IPS DF 19.7 (cell line): ENCODE measurements at regions not wholly inside any gene's neighbourhood (a gene's known extent, or its start where the extent isn't known, plus 50 kb on each side); places are given as distances from the start of the nearest gene placed in this dataset.
"Not testable (repeated sequence)": the region's sequence is repeated elsewhere in the genome, so short reads cannot be mapped to it uniquely, and the experiment has no call there.

Source experiments
- DNase-seq: peaks from one replicate; pipeline ENCODE4 v3.0.0-alpha.2; 2013; ENCODE audit warnings: low read depth, low spot score

GRCh38 chr1:213585402-213585801, 402.4 kb upstream of the PROX1 start:
- DNase-seq = no peak

DNA sequence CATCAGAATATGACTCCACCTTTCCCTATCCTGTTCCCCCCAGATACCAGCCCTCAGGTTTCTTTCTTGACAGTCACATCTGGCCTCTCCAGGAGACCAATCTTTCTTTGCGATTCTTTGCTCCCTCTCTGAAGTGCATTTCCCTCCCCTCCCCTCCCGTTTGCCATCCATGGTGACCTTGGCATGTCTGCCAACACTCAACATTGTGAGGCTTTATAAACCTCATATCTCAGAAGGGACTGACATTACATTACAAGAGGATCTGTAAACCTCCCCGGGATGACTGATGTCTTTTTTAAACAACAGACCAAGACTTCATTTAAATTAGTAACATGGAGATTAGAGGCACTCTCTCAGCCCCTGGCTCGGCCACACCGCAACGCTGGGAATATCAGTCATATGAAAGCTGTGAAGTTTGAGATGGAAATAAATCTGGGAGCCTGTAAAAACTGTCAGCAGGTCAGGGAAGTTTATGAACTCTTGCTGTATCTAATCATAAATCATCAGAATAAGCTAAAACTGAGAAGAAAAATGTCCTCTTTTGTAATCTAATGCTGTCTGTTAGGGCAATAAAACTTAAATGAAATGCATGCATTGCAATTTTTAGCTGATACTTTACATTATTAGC, 401.7 kb upstream of the PROX1 start:
- no peak for DNase-seq

GRCh38 chr1:213586587-213586972, 401.2 kb upstream of the PROX1 start:
- no peak for DNase-seq

DNA sequence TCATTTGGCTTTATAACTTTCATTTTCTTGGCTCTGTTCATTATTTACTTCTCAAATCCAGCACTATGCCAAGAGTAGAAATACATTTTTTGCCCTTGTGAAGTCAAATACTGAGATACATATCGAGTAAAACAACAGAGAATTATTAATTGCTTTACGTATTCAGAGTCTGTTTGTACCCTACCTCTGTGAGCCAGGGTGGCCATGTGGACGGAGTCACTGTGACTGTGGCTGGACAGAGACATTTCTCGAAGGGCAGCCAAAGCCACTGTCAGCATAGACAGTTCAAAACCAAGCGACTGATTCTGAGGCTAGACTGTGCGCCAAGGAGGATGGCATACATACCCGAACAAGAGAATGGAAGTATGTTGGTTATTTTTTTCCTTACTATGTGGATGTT, 391.0 kb upstream of the PROX1 start:
- DNase-seq = no peak

DNA sequence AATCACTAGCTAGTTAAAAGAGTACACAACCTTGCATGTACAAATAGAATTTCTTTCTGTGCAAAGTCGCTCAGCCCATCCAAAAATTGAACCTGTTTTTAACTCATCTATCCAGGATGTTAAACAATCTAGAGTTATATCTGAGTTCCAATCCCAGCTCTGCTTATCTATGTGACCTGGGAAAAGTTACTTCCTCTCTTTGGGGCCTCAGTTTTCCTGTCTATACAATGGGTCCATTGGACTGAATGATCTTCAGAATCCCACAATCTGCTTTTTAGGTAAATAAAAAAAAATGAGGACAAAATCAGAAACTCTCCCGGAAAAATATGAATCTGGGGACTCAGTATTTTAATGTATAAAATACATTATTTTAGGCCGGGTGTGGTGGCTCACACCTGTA, 389.5 kb upstream of the PROX1 start:
- DNase-seq = no peak

DNA sequence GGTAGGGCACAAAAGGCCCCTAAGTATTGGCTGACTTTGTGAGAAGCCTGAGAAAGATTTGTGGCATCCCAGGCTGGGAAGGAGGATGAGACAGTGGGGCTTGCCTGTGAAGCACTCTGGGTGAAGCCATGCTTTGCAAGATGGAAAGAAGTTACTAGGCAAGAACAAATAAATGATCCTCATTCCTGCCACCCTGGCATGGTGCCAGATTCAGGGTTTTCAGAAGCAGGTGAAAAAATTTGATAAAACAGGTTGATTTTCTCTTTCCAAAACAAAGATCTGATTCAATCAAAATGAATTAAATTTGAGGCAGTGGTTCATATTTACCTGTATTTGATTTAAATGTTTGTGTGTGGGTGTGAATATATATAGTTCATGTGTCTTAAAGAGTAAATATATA, 386.9 kb upstream of the PROX1 start:
- no peak for DNase-seq

DNA sequence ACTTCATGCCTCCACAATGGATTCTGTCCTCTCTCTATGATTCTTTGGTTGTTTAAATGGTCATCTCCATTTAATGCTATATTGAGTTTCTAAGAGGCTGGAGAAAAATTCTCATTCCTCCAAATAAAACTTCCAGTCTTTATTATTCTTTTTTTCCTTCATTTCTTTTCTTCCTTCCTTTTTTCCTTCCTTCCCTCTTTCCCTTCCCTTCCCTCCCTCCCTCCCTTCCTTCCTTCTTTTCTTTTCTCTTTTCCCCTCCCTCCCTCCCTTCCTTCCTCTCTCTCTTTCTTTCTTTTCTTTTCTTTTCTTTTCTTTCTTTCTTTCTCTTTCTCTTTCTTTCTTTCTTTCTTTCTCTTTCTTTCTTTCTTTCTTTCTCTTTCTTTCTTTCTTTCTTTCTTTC, 386.1 kb upstream of the PROX1 start:
- DNase-seq = not testable (repeated sequence)

DNA sequence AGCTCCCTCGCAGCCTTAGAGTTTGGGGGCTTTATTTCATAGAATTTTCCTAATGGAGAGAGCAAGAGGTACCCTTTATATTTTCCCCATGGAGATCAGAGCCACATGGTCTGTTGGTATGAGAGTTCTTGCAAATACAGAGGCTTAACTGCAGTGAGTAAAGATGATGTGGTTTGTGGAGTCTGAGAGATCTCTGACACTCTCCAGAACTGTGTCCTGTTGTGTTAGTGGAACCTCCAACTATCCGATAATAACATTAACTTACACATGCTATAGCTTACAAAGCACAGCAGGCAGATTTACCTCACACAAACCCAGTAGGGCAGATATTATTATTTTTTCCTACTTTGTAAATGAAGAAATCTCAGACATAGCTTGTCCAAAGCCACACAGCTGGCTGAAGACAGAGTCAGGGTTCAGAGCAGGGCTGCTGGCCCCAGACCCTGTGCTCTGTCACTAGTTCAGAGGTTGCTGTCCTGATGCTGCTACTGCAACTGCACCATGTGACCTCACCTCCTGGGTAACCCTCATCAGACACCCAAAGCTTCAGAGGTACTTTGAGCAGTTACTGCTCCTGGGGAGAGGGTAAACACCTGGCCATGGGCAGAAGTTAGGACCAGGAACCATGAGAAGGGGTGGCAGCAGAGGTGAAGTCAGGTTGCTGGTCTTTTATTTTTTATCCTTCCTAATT, 384.8 kb upstream of the PROX1 start:
- no peak for DNase-seq

- no peak for DNase-seq
These were observed 383.3 kb upstream of the PROX1 start for GRCh38 chr1:213604477-213604876.

- no peak for DNase-seq
These were observed 382.0 kb upstream of the PROX1 start for GRCh38 chr1:213605732-213606131.

GRCh38 chr1:213606252-213606820, 381.4 kb upstream of the PROX1 start:
- no peak for DNase-seq

- DNase-seq = no peak
These were observed 374.2 kb upstream of the PROX1 start for GRCh38 chr1:213613549-213613948.

DNA sequence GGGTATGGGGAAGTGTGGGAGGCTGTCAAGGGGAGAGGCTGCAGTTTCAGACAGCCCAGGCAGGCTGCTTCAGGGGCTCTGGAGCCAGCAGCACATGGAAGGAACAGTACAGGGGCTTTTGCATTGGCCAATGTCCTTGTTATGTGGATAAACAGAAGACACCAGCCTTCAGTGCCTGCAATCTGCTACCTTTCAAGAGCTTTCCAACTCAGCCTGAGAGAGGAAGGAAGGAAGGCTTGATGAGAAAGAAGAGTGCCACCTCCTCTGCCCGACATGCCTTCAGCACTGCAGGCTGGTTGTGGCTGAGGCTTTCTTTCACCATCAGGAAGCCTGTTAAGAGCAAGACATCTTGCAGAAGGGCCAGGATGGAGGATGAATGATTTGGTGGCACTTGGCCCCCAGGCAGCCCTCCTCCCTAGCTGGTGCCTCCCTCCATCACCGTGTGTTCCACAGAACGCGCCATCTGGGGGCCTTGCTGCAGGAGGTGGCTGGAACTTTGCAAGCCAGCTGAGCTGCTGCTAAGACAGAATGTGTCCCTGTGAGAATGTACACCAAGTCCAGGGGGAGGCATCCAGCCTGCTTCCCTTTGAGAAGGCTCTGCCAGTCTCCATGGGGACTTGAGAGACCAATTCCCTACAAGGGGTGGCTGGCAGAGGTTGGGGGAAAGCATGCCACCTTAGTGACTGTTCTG, 372.4 kb upstream of the PROX1 start:
- no peak for DNase-seq

GRCh38 chr1:213617133-213617532, 370.6 kb upstream of the PROX1 start:
- no peak for DNase-seq

GRCh38 chr1:213618094-213618493, 369.7 kb upstream of the PROX1 start:
- no peak for DNase-seq

DNA sequence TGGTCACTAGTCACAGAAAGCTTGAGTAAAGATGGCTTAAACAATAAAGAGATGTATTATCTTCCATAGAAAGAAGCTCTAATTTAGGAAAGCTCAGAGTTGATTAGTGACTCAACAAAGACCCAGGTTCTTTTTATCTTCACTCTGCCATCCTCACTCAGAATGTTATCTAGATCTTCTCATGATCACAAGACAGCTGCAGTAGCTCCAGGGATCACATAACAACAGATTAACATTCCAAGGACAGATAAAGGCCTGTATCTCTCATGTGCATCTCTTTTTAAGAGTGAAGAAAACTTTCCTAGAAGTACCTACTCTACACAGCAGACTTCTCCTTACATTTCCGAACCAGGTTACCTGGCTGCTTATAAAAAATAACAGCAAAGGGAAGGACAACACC, 368.7 kb upstream of the PROX1 start:
- DNase-seq = no peak

DNA sequence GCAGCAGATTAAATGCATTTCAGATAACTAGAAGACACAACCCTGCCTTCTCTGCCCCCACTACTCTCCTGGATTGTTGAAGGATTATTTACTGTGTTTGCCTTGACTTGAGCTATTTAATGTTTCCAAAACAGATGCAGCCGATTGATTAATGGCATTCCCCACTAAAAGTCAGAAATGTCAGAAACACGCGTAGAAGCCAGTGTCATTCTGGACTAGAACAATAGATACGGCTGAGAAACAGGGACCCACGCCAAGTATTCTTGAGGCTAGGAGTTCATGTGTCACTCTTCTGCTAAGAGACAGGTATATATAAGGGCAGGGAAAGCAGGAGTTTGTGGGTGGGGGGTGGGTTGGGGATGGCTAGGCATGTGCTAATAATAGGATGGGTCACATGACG, 366.7 kb upstream of the PROX1 start:
- DNase-seq = no peak

DNA sequence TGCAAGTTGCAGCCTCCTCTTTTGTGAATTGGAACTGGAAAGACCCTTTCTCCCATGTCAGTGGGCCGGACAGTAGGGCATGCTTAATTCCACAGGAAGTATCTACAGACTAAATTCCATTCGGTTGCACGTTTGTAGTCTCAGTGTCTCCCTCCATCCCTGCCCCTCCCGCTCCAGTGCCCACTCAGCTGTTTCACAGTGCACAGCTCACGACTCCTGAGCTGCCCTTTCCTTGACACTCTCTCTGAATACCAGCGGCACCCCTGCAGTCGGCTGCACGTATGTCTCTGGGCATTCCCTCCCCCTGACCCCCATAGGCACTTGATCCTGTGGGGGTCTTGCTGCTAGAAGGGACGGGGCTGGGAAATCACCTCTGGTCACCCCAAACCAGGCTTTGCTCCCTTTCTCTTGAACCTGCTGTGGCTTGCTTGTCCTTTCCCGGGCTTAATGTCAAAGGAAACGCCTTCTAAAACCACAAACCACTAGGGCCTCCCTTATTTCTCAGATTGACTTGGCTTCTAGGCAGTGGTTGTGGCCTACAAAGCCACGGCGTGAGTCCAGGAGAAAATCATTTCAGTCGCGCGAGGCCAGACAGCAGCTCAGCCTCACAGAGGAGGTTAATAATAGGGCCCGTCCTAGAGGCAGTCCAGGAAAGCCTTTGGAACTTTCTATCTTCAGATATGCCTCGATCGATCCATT, 365.3 kb upstream of the PROX1 start:
- no peak for DNase-seq

- DNase-seq = no peak
These were observed 364.6 kb upstream of the PROX1 start for GRCh38 chr1:213623064-213623581.

GRCh38 chr1:213623862-213624261, 363.9 kb upstream of the PROX1 start:
- DNase-seq = no peak

DNA sequence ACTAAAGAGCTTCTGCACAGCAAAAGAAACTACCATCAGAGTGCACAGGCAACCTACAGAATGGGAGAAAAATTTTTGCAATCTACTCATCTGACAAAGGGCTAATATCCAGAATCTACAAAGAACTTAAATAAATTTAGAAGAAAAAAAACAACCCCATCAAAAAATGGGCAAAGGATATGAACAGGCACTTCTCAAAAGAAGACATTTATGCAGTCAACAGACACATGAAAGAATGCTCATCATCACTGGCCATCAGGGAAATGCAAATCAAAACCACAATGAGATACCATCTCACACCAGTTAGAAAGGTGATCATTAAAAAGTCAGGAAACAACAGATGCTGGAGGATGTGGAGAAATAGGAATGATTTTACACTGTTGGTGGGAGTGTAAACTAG, 351.0 kb upstream of the PROX1 start:
- not testable (repeated sequence) for DNase-seq

- DNase-seq = no peak
These were observed 346.5 kb upstream of the PROX1 start for GRCh38 chr1:213641312-213641711.
